Fibroblast of the conjunctiva (primary cell): ENCODE measurements at regions not wholly inside any gene's neighbourhood (a gene's known extent, or its start where the extent isn't known, plus 50 kb on each side); places are given as distances from the start of the nearest gene placed in this dataset.

Experiments
- DNase-seq: peaks from one replicate; pipeline ENCODE4 v3.0.0-alpha.2; 2010; ENCODE audit warnings: low read depth

DNA sequence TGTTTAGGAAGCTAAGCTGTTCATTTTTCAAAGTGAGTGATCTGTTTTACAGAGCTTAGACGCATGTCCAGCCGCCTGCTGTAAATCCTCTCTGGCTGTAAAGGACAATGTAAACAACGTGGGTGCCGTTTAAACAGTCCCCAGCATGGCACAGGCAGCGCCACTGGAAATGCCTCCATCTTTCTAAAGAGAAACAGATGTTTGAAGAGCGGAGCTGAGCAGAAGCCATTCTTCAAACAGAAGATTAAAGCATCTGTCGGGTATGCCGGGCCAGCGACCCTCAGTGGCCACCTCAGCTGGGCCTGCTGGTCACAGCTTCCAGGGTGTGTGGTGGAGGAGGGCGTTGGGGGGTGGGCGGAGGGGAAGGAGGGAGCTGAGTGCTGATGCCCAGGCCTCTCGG is 138.6 kb downstream of the ERMARD start:
- DNase-seq = no peak

GRCh38 chr6:169887529-169888140 is 136.2 kb downstream of the ERMARD start:
- no peak for DNase-seq

DNA sequence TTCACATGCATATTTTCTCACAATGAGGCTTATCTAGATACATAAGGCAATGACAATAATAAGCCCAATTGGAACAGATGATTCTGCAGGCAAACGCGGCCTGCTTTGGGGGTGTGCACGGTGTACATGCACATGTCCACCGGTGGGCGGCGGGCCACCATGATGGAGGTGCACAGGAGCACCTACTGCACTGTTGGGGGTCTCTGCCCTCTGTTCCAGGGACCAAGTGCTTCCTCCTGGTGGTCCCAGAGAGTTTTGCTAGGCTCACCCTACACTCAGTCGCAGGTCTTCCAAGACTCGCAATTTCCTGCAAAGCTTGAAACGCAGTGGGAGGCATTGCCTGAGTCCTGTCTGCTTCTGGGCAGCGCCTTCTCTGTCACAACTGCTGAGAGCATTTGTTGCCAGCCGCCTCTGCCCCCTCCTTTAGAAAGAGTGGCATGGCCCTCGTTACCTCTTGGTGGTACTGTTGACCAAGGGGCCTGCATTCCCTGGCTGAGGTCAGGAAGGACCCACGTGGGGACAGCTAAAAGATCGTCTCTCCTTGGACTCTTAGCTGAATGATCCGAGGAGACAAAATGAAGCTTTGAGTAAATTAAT is 135.3 kb downstream of the ERMARD start:
- DNase-seq = no peak

DNA sequence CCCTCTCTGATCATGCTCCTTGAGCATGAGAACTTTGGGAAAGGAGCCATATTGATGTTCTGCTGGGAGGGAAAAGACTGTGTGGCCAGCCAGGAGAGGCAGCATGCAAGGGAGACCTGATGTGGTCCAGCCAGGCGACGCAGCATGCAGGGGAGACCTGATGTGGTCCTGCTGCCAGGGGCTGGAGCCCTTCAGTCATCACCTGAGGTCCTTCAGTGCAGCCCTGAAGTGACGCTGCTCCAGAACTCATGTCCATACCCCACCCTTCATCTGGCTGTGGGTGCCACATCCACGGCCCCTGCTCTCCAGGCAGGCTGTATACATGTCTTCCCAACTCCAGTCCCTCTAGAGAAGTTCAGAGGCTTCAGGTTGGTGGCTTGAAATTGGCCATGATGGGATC is 134.4 kb downstream of the ERMARD start:
- no peak for DNase-seq

GRCh38 chr6:169885131-169885530 is 133.7 kb downstream of the ERMARD start:
- DNase-seq = no peak

- no peak for DNase-seq
Measured at GRCh38 chr6:169884158-169884557, 132.7 kb downstream of the ERMARD start.

DNA sequence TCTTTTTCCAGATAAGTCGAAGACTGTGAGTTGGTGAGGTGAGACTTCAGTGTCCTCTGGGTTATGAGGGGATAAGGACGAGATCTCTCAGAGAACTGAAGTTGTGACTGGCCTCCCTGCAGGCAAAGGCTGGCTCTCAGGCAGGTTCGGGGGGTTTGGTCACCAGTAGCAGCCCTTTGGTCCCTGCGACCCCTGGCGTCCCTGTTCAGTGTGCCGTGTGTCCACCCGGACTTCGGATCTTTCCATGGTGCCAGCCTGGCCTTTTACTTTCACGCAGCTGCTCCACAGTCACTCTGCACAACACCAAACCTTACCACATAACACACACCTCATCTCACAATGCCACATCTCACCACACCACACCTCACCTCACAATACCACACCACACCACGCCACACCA is 131.9 kb downstream of the ERMARD start:
- DNase-seq = no peak

GRCh38 chr6:169881976-169882375 is 130.6 kb downstream of the ERMARD start:
- DNase-seq = no peak

DNA sequence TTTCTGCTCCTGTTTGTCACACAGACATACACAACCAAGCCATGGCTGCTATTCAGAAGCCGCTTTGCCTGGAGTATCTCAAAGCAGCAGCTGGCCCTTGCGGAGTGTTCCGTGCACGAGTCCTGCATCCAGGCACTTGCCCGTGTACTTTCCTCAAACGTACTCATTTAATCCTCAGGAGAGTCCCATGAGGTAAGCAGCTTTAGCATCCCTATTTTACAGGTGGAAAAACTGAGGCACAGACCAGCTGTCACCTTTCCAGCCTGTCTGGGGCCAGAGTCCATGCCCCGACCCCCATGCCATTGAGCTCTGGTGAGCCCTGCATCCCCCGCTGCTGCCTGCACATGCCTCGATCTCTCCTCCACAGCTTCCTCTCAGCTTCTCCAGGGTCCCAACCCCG is 130.0 kb downstream of the ERMARD start:
- no peak for DNase-seq

- no peak for DNase-seq
Measured at GRCh38 chr6:169880516-169880915, 129.1 kb downstream of the ERMARD start.

DNA sequence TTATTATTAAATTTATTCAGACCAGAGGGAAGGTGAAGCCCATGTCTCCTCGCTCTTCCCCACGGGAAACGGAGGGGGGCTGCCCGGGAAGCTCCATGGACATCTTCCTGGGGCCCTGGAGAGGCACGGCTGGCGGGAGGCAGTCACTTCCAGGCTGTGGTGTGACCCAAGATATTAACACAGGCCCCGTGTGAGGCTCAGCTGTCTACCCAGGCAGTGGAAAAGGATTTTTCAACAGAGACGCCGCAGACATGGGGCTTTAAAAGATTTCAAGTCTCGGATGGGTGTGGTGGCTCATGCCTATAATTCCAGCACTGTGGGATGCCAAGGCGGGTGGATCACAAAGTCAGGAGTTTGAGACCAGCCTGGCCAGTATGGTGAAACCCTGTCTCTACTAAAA is 117.9 kb downstream of the ERMARD start:
- DNase-seq = no peak

DNA sequence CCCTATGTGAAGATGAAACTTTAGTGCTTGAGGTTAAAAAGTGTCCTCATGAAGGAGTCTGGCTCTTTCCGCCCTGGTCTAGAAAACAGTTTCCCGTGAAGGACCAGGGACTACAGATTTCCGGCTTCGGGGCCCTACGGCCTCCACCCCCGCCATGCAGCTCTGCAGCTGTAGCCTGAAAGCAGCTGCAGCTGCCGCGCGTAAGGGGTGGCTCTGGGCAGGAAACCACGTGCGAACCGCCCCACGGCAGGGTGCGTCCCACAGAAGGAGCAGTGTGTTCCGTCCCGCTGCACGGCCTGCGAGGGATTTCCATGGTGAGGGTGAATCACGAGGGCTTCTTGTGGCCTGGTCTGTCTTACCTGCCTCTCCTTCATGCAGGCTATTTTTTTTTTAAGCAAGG is 117.0 kb downstream of the ERMARD start:
- no peak for DNase-seq

- DNase-seq = no peak
Measured at GRCh38 chr6:169867751-169868191, 116.3 kb downstream of the ERMARD start.

- no peak for DNase-seq
Measured at GRCh38 chr6:169866668-169867521, 115.5 kb downstream of the ERMARD start.

DNA sequence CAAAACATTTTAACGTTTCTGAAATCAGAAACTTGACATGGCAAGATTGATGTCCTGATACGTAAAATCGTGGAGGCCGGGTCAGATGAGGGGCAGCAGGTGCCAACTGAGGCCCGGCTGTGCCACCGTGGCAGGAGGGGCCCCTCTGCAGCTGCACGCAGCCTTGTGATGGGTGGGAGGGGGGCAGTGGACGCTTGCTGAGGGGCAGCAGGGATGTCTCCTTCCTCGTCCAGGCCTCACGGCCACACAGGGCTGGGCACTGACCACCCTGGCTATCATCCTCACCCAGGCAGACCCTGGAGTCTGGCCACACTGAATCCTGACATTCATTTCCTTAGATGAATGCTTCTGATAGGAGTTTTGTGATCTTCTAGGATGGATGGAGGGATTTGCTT is 114.7 kb downstream of the ERMARD start:
- no peak for DNase-seq

DNA sequence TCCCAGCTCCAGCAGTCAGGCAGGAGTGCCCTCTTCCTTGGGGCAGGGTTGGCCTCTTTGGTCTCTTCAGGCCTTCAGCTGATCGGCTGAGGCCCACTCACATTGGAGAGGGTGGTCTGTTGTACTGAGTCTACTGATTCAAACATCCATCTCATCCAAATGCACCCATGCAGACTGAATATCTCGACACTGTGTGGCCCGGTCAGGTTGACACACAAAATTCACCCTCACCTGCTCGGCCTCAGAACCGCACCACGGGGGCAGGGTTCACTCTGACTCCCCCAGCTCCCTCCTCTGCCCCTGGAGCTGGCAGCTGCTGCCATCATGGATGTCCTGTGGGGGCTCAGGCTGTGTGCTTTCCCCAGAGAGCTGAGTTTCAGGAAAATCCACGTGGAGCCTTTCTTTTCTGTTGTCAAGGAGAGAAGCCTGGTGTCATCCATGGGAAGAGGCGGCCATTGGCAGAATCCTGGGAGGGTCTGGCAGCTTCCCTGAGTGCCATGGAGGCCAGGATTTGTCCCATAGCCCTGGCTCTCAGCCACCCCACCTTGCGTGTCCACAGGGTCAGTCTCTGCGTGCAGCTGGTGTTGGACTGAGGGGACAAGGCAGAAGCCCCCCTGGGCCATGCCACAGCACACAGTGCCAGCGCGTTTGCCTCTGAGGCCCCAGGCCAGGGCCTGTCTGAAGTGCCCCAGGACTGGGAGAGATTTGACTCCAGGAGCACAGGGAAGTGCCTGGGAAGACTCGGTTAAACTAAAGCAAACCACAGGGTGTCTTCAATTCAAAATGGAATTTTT is 114.1 kb downstream of the ERMARD start:
- no peak for DNase-seq

GRCh38 chr6:169864148-169865020 is 113.0 kb downstream of the ERMARD start:
- no peak for DNase-seq

DNA sequence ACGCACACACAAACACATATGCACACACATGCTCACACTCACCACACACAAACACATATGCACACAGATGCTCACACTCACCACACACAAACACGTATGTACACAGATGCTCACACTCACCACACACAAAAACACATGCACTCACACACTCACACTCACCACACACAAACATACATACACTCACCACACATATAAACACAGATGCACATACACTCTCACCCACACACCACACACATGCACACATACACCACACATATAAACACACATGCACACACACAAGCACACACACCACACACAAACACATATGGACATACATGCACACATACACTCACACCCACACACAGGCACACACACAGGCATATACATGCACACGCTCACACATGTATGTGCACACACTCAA is 112.3 kb downstream of the ERMARD start:
- DNase-seq = no peak

- DNase-seq = no peak
Measured at GRCh38 chr6:169862892-169863525, 111.6 kb downstream of the ERMARD start.

DNA sequence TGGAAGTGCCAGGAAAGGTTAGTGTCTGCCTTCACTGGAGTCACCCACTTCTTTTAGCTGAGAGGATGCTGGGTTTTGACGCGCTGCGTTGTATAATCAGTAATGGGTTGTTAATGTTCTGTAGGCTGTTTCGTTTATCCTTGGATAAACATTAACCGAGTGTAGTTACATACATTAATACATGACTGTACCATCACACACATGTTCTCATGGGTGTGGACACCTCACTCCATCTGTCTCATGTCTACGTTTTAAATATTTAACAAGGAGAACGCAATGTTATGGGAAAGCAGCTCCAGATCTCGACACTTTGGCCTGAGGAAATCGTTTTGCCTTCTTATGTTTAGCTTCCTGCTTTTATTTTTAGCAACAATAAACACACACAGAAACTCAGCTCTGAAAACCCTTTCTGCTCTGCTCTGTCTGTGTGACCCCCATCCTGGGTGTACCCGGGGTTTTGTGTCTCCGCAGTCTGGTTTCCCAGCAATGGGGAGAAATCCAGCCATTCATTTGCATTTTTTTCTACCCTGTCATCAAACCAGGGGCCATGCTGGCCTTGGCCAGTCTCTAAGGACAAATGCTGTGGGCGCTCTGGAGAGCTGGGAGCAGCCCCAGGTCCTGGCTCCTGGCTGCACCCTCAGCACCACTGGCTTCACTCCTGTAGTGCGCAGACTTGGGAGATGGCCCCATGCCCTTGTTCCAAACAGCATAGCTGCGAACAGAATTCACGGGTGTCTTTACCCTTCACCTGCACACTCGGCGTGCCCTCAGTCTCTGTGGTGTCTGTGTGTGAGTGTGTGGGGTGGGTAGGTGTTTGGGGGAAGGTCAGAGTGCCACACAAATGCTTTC is 110.8 kb downstream of the ERMARD start:
- DNase-seq = no peak
